ENCODE measurements at regions not wholly inside any gene's neighbourhood (a gene's known extent, or its start where the extent isn't known, plus 50 kb on each side); places are given as distances from the start of the nearest gene placed in this dataset.
"Not testable (repeated sequence)": the region's sequence is repeated elsewhere in the genome, so short reads cannot be mapped to it uniquely, and the experiment has no call there.

DNA sequence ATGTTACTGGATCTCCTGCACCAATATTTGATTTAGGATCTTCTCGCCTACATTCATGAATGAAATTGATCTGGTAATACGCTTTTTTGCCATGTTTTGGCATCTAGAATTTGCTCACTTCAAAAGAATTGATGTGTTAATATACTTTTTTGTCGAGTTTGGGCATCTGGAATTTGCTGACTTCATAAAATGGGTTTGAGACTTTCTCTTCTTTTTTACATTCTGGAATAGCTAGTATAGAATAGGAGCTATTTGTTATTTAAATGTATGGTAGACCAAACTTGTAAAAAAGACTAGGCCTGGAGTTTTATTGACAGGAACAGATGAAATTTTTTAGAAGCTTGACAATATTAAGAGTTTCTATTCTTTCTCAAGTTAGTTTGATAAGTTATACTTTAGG, 404.9 kb upstream of the TENM3 start:
- 89% methylated on average over 3 of the region's 3 CpGs for WGBS
- Histone ChIP-seq H3K4me3 (no peak overlapping the region), H3K27ac (replicated peaks in 1 of 4) (no peak overlapping the region), H3K4me1 (no peaks in the 10 kb centered on the region), H3K36me3 (no peaks in the 10 kb centered on the region), H3K27me3 (no peaks in the 10 kb centered on the region), H3K9me3 (no peaks in the 10 kb centered on the region)
- DNase-seq (ENCODE audit: extremely low spot score), result no peak
- TF ChIP-seq POLR2AphosphoS5 (IDR thresholded peaks at IDR 0.05) (no peak), EP300 (IDR thresholded peaks at IDR 0.05) (no peak), POLR2A (IDR thresholded peaks at IDR 0.05; ENCODE audit: low read depth) (no peak)
- TF ChIP-seq, protein P1, sequence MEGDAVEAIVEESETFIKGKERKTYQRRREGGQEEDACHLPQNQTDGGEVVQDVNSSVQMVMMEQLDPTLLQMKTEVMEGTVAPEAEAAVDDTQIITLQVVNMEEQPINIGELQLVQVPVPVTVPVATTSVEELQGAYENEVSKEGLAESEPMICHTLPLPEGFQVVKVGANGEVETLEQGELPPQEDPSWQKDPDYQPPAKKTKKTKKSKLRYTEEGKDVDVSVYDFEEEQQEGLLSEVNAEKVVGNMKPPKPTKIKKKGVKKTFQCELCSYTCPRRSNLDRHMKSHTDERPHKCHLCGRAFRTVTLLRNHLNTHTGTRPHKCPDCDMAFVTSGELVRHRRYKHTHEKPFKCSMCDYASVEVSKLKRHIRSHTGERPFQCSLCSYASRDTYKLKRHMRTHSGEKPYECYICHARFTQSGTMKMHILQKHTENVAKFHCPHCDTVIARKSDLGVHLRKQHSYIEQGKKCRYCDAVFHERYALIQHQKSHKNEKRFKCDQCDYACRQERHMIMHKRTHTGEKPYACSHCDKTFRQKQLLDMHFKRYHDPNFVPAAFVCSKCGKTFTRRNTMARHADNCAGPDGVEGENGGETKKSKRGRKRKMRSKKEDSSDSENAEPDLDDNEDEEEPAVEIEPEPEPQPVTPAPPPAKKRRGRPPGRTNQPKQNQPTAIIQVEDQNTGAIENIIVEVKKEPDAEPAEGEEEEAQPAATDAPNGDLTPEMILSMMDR (IDR thresholded peaks at IDR 0.05), result no peak
- intact Hi-C loops (cut with DNase I), result no loop called here

DNA sequence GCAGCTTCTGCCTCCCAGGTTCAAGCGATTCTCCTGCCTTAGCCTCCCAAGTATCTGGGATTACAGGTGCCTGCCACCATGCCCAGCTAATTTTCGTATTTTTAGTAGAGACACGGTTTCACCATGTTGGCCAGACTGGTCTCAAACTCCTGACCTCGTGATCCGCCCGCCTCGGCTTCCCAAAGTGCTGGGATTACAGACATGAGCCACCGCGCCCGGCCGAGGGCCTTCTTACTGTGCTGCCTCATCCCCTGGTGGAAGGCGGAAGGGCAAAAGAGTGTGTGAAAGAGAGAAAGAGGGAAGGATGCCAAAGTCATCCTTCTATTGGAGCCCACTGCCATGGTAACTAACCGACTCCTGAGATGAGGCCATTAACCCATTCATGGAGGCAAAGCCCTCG, 399.4 kb upstream of the TENM3 start:
- DNase-seq (ENCODE audit: extremely low spot score); H3K9me3 ChIP-seq; H3K27ac ChIP-seq (replicated peaks in 1 of 4); H3K4me3 ChIP-seq; intact Hi-C loops (cut with DNase I); H3K36me3 ChIP-seq; H3K4me1 ChIP-seq; H3K27me3 ChIP-seq: not testable (repeated sequence)
- WGBS, result 92% methylated on average over 14 of the region's 14 CpGs

DNA sequence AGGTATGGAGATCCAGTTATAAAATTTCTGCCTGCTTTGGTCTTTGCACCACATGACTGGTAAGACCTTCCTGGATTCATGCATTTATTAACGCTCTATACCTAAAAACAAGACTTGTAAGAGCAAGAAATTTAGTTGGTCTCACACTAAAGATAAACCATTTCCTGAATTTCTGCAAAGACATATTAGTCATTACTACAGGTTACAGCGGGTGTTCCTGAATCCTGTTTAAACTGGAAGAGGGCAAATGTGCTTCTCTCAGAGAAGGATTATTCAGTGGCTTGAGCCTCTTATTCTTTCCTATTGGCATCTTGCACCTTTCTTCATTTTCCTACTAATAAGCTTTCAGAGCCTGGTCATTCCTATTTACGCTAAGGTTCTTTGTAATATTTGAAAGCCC, 397.6 kb upstream of the TENM3 start:
- intact Hi-C loops (cut with DNase I), result no loop called here
- no peak overlapping the region for H3K4me3 ChIP-seq
- 96% methylated on average over 3 of the region's 3 CpGs for WGBS

DNA sequence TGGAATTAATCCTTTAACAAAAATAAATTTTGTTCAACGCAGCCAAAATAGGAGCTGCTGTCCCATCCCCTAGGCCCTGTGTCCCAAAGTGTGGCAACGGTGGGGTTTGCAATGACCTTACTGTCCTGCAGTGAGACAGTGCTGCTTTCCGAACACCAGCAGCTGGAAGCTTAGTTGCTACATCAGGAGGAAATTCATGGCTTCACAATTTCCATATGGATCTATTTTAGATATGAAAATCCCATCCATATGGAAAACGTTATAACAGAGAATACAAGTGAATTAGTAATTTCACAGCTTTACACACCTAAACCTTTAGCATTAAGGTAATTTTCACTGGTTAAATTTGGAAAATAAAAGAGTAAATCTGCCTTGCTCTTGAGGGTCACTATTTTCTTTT, 396.3 kb upstream of the TENM3 start:
- TF ChIP-seq, protein P1 (IDR thresholded peaks at IDR 0.05), result no peak
- no peak for TF ChIP-seq EP300 (IDR thresholded peaks at IDR 0.05)
- TF ChIP-seq POLR2A (IDR thresholded peaks at IDR 0.05; ENCODE audit: low read depth), result no peak
- TF ChIP-seq POLR2AphosphoS5 (IDR thresholded peaks at IDR 0.05), result no peak
- H3K9me3 ChIP-seq, result no peaks in the 10 kb centered on the region
- WGBS, result 69% methylated on average over 4 of the region's 4 CpGs
- no peaks in the 10 kb centered on the region for H3K4me1 ChIP-seq
- H3K4me3 ChIP-seq, result no peak overlapping the region
- intact Hi-C loops (cut with DNase I), result no loop called here
- H3K36me3 ChIP-seq, result no peaks in the 10 kb centered on the region
- no peak overlapping the region for H3K27ac ChIP-seq (replicated peaks in 1 of 4)
- DNase-seq (ENCODE audit: extremely low spot score), result no peak
- H3K27me3 ChIP-seq, result no peaks in the 10 kb centered on the region

More for the DNA sequence above, 397.6 kb upstream of the TENM3 start:
- TF ChIP-seq POLR2A (IDR thresholded peaks at IDR 0.05; ENCODE audit: low read depth), result no peak
- no peak for TF ChIP-seq POLR2AphosphoS5 (IDR thresholded peaks at IDR 0.05)
- TF ChIP-seq, protein P1 (IDR thresholded peaks at IDR 0.05), result no peak
- no peak for TF ChIP-seq EP300 (IDR thresholded peaks at IDR 0.05)
- Histone ChIP-seq H3K27ac (replicated peaks in 1 of 4) (no peak overlapping the region), H3K36me3 (no peaks in the 10 kb centered on the region), H3K27me3 (no peaks in the 10 kb centered on the region), H3K9me3 (no peaks in the 10 kb centered on the region), H3K4me1 (no peaks in the 10 kb centered on the region)
- DNase-seq (ENCODE audit: extremely low spot score), result no peak

DNA sequence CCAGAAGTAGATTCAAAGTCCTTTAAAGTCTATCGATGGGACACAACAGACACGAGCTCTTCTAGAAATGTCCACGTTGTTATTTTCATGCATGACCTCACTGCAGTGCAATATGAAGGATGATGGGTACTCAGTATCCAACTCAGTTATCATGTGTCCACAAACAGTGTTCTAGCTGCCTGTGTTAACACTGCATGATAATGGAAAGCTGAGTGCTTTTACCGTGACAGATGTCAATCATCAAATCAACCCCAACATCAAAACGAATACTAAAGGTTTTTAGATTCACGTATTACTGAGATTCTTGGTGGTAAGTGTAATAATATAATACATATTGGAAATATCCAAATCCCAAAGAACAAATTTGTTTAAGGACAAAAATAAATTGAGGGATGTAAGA, 394.8 kb upstream of the TENM3 start:
- H3K27me3 ChIP-seq, result no peaks in the 10 kb centered on the region
- no peaks in the 10 kb centered on the region for H3K36me3 ChIP-seq
- 91% methylated on average over 6 of the region's 6 CpGs for WGBS
- H3K4me3 ChIP-seq, result no peak overlapping the region
- H3K27ac ChIP-seq (replicated peaks in 1 of 4), result no peak overlapping the region
- no peak for DNase-seq (ENCODE audit: extremely low spot score)
- H3K4me1 ChIP-seq, result no peaks in the 10 kb centered on the region
- H3K9me3 ChIP-seq, result no peaks in the 10 kb centered on the region
- TF ChIP-seq POLR2AphosphoS5 (IDR thresholded peaks at IDR 0.05) (no peak), POLR2A (IDR thresholded peaks at IDR 0.05; ENCODE audit: low read depth) (no peak), EP300 (IDR thresholded peaks at IDR 0.05) (no peak)
- TF ChIP-seq, protein P1 (IDR thresholded peaks at IDR 0.05), result no peak
- intact Hi-C loops (cut with DNase I), result no loop called here

Data from esophagus muscularis mucosa (tissue), 4 donors.